ENCODE measurements at regions not wholly inside any gene's neighbourhood (a gene's known extent, or its start where the extent isn't known, plus 50 kb on each side); places are given as distances from the start of the nearest gene placed in this dataset.

- DNase-seq (ENCODE audit: low spot score) (no peak), ATAC-seq (ENCODE audit: low FRiP score) (no peak)
- no peak for TF ChIP-seq CTCF (IDR thresholded peaks at IDR 0.05)
Observed at GRCh38 chr13:103638706-103639105, 572.5 kb upstream of the SLC10A2 start.

- DNase-seq (ENCODE audit: low spot score) (no peak), ATAC-seq (ENCODE audit: low FRiP score) (no peak)
- TF ChIP-seq CTCF (IDR thresholded peaks at IDR 0.05) = no peak
Observed at GRCh38 chr13:103634066-103634465, 567.8 kb upstream of the SLC10A2 start.

- ATAC-seq (ENCODE audit: low FRiP score) = no peak
- TF ChIP-seq CTCF (IDR thresholded peaks at IDR 0.05) = no peak
- DNase-seq (ENCODE audit: low spot score) = no peak
Observed at GRCh38 chr13:103625194-103625593, 559.0 kb upstream of the SLC10A2 start.

GRCh38 chr13:103618151-103618550 lies 551.9 kb upstream of the SLC10A2 start:
- DNase-seq (ENCODE audit: low spot score) = no peak
- no peak for TF ChIP-seq CTCF (IDR thresholded peaks at IDR 0.05)
- ATAC-seq (ENCODE audit: low FRiP score) = no peak

GRCh38 chr13:103615771-103616170 lies 549.6 kb upstream of the SLC10A2 start:
- ATAC-seq (ENCODE audit: low FRiP score) (no peak), DNase-seq (ENCODE audit: low spot score) (no peak)
- no peak for TF ChIP-seq CTCF (IDR thresholded peaks at IDR 0.05)

GRCh38 chr13:103614761-103615160 lies 548.5 kb upstream of the SLC10A2 start:
- no peak for ATAC-seq (ENCODE audit: low FRiP score)
- no peak for DNase-seq (ENCODE audit: low spot score)
- TF ChIP-seq CTCF (IDR thresholded peaks at IDR 0.05) = no peak

- no peak for ATAC-seq (ENCODE audit: low FRiP score)
- TF ChIP-seq CTCF (IDR thresholded peaks at IDR 0.05) = no peak
- no peak for DNase-seq (ENCODE audit: low spot score)
Observed at GRCh38 chr13:103607995-103608394, 541.8 kb upstream of the SLC10A2 start.

All from omental fat pad (tissue), 3 donors.